GM21825 (cell line): ENCODE measurements at regions not wholly inside any gene's neighbourhood (a gene's known extent, or its start where the extent isn't known, plus 50 kb on each side); places are given as distances from the start of the nearest gene placed in this dataset.
"Not testable (repeated sequence)": the region's sequence is repeated elsewhere in the genome, so short reads cannot be mapped to it uniquely, and the experiment has no call there.

Experiments used
- ATAC-seq: cut with Tn5 transposase; IDR thresholded peaks from one replicate; pipeline ENCODE4 v1.9.1; 2021; ENCODE audit warnings: mild to moderate bottlenecking, moderate library complexity; ENCODE audit not compliant: unreplicated experiment

DNA sequence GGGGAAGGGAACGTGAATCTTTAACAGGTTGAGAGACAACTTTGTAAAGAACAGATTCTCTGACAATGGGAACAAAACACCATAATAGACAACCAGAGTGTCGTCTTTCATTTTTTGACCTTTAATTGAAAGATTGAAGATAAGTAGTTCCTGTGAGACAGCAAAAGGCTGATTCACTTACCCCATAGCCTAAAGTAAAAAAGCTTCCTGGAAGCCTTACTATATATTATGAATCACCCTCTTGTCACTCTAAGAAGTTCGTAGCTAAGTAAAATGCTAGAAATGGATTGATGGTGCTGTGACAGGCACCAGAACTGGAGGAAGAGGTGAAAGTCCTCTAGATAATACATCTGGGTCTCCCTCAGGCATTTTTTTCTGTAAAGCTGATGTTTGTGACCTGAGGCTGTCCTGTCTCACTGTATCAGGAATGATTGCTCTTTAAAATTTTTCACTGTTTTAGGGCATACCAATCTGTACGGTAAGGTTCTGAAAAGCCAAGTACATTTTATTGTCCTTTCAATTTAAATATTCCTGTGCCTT lies 824.6 kb upstream of the SEMA6D start:
- ATAC-seq: no peak

DNA sequence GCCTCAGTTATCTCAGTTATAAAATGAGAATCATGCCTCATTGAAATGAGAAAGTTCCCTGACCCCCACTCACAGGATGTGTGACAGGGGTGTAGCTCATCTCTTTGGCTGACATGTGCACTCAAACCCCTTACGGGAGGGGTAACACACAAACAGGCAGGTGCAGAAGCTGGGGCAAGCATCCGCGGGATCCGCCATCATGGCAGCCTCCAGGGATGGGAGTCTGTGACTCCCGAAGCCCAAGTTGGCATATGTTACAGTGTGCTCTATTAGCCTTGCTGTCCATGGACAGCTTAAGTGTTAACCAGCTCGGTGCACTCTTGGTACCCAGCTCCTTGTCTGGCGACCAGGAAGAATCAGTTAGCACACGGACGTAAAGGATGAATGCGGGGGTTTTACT lies 822.7 kb upstream of the SEMA6D start:
- ATAC-seq: no peak

DNA sequence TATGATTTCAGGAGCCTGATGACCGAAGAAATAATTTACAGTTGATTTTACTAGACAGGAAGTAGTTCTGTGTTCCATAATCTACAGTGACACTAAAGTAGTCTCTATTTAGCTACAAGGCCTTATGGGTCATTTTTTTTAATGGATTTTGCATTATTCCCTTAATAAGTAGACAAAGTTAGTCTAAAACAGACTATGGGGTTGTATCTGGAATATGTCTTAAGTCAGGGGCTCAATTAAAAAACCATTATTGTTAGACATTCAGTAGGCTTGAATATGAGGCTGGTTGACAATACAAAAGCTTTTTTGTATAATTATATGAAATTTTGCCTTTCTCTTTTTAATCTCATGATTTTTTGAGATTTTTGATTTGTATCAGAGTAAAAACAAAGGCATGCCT lies 820.0 kb upstream of the SEMA6D start:
- no peak for ATAC-seq

DNA sequence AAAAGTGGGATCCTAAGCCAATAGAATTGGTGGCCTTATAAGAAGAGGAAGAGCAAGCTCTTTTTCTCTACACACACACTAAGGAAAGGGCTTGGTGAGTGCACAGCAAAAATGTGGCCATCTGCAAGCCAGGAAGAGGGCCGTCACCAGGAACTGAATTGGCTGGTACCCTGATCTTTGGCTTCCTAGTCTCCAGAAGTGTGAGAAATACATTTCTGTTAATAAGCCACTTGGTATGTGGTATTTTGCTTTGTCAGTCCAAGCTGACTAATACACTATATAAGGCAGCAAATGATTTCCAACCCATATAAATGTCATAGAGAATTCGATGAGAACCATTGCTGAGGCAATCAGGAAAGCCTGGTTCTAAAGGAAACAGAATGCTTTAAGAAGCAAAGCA lies 816.3 kb upstream of the SEMA6D start:
- ATAC-seq: no peak

DNA sequence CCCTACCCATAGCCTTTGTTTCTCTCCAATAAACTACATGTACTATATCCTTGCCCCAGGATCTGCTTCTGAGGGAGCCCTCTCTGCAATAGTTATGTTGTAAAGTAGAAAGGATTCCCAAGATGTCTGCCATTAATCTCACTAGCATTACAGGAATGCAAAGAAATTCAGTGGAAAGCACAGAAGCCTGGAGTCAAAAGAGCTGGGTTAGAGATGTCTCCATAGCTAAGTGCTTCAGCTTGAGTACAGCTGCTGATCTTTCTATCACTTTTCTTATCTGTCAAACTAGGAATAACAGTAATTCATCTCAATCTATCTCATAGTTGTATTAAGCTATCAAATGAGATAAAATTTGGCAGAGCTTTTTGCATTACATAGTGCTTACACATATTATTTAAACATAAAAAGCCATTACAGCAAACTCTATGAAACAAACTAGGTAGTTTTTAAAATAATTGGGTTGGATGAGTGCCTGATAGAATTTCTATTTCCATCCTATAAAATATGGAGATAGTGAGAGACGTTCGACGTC lies 799.5 kb upstream of the SEMA6D start:
- ATAC-seq: no peak

DNA sequence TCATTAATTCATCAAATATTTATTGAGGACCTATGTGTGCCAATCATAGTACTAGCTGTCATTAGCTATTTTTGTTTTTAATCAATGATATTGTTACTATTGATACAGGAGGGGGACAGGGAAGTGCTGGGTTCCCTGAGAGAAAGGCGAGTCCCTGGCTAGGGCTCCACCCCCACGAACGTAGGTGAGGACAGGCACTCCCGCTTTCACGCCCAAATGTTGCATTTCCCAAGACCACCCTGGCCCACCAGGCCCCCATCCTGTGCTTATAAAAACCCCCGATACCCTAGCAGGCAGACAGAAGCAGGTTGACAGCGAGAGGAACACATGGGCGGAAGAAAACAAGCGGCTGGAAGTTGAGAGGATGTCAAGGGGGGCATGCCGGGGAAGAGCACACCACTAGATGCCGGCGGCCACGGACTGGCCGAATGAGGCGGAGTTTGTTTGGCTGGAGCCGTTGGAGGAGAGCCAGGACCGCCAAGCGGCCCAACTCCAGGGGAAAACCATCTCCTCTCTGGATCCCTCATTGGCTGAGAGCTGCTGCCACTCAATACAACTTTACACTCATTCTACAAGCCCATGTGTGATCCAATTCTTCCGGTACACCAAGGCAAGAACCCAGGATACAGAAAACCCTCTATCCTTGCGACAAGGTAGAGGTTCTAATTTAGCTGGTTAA lies 798.7 kb upstream of the SEMA6D start:
- ATAC-seq: no peak

DNA sequence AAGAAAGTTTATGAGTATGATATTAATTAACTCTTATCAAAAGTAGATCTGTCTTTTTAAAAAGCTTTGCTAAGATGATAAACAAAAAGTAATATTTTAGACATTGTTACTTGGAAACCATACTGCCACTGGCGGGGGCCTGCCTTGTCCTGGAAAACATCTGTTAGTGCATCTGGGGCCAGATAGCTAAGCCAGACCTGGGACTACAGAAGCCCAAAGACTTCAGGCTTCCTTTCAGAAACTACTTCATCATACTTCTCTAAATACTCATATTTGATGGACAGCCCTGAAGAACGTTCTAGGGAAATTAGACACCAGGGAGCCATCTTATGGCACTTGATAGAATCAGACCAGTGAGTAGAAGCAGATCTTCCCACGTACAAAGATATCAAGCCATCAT lies 795.4 kb upstream of the SEMA6D start:
- ATAC-seq: no peak

DNA sequence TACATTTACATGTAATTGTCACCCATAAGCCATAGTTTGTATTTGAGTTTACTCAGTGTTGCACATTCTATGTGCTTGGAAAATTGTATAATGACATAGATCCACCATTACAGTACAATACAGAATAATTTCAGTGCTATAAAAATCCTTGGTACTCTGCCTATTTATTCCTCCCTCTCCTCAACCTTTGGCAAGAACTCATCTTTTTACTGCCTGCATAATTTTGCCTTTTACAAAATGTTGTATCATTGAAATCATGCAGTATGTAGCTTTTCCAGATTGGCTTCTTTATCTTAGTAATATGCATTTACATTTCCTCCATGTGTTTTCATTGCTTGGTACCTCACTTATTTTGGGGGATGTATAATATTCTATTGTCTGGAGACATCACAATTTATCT lies 786.9 kb upstream of the SEMA6D start:
- ATAC-seq: no peak

DNA sequence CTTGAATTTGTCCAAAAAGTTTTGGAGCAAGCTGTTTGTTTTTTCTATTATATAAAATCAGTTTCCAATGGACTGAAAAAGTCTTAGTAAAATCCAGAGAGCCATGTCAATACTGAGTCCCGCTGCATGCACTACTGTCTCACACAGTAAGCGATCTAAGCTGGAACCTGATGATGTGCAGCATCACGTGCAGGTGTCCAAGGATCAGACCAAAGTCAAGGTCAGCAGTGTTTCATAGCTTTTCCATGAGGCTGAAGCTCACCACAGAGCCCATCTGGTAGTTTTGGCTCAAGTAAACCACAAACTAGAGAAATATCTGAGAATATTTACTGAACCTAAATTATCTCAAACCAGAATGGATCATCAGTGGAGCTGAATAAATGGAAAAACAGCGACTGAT lies 784.0 kb upstream of the SEMA6D start:
- ATAC-seq: no peak

DNA sequence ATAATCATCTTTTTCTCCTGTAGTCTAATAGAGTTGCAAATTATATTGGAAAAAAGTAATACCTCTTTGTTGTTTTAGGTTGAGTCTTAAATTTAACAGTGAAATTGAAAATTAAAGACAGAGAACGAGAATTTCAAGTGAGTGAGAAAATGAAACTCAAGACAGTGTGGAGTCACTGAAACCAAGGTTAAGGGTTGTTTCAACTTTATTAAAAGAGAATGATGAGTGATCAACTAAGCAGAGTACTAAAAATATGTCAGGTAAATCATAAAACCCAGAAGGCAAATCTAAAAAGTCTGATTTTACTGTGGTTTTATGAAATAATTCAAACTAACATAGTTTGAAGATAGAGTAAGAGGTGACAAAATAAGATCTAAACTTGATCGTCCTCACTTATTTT lies 782.5 kb upstream of the SEMA6D start:
- no peak for ATAC-seq

DNA sequence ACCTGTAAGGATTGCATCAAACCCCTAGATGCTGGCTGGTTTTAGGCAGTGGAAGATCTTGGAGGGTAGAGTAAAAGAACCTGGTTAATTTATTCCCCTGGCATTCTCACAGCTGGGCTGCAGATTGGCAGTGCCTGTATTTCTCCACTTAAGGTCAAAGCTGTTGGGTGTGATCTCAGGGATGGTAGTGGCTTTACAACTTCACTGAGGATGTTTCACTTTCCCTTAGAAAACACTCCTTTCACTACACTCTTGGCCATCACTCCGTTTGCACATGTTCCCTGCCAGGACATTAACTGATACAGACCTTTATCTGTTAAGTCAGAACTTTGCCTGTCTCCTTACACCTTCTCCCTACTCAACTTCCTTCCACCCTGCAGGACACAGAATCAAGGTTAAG lies 779.1 kb upstream of the SEMA6D start:
- no peak for ATAC-seq

DNA sequence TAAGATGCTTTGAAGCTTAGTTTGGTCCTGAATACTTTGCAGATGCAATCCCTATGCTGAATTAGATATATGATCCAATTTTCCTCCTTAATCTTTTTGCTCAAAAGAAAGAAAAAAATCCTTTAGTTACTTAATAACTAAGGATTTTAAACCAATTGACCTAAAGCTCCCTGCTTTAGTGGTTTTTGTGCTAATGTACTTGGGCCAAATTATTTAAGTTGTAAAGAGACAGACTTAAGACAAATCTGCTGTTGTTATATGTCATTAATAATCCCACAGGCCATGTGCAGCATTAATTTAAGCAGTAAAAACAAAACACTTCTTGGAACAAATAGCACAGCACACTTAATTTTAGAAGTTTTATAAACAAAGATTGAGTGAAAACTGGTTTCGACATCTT lies 776.1 kb upstream of the SEMA6D start:
- ATAC-seq: no peak

DNA sequence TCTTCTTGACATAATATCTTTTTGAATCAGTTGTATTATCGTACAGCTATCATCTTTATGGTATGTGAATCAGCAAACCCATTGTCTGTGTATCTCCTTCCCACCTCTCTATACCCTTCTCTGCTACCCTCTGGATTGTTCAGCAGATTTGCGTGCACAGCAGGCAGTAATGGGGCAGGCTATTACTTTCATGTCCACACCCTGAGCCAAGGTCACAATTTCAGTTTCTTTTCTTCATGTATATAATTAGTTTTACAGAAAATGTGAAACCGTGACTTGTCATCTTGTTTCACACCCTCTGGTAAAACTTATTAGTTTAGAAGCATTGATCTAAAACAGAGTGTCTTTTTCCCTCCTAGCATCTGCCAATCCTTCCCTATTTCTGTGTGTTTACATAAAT lies 770.4 kb upstream of the SEMA6D start:
- ATAC-seq: no peak

DNA sequence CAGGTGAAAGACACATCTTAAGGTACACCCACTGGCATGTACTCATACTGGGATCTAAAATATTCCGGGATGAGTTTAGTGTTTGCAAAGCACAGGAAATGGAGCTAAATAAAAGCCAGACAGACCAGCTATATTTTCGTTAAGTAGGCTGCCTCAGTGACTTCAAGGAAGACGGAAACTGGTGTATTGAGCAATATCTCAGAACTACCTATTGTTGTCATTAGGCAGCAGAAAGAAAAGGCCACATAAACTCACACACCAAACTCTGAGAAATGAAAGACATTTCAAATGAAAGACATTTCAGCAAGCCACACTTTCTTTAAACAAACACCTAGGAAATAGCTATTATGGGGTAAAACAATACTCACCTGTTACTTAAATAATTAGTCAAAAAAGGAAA lies 761.7 kb upstream of the SEMA6D start:
- ATAC-seq: no peak

DNA sequence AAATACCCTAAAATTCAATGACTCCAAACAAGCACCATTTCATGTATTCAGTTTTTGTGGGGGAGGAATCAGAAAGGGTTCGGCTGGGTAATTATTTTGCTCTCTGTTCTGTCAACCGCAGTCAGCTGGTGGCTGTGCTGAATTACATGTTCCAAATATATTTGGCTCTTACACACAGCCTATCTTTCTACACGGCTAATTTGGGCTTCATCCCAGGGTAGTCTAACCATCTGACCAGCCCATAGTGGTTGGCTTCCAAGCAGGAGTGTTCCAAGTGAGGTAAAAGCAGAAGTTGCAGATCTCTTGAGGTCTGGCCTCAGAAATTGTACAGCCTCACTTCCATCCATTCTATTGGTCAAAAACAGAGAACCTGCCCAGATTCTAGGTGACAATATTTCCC lies 760.8 kb upstream of the SEMA6D start:
- no peak for ATAC-seq

DNA sequence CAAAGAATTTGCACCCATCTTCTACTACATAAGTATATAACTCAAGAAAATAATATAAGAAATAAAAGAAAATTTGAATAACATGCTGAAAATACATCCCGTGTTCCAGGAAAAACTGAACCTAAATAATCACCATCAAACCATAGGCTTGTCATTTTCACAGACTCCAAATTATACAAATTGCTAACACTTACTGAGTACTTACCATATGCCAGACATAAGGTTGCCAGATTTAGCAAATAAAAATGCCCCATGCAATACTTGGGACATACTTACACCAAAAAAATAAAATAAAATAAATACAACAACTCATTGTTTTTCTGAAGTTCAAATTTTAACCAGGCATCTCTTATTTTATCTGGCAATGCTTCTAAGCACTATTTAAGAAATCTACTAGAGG lies 760.4 kb upstream of the SEMA6D start:
- no peak for ATAC-seq

DNA sequence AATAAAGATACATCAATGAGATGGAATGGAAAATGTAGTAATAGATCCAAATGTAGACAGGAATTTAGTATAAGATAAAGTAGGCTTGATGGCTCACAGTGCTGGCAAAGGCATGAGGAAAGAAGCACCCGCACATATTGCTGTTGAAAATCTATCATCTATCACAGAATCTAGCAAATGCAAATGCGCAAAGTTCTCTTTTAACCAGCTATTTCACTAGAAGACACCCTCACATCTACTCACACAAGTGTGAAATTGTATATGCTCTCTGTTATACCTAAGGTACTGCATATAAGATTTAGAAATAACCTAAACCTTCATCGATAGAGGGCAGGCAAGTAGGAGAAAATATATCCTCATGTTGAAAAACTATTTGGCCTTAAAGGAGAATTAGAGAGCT lies 756.7 kb upstream of the SEMA6D start:
- no peak for ATAC-seq

DNA sequence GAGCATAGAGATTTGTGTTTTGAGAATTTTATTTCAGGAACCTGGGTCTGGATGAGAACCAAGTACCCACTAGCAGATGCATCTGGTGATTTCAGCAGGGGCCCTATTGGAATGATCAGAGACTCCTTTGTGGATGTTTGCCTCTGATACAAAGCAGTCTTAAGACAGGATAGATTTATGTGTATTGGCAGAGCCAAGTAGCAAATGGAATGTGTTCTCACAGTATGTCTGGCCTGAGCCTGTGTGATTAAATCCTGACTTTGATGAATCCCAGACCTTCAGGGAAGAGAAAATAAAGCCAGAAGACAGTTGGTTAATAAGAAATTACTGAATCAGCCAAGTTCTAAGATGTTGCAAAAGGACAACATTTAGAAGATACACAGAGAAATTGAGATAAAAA lies 755.5 kb upstream of the SEMA6D start:
- no peak for ATAC-seq

DNA sequence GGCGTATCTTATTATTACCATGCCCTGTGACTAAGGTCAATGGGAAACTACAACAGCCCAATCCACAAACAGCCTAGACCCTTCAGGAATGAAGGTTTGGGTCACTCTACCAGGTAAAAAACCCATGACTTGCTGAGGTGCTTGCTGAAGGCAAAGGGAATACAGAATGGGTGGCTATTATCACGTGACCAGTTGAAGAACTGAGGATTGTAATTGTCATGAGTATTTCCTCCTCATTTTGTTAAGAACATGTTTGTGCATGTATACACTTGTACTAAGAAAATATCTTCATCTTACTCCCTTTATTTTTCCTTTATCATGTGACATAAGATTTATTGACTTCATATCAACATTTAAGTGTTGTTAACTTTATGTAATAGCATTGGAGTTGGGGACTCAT lies 729.2 kb upstream of the SEMA6D start:
- not testable (repeated sequence) for ATAC-seq

DNA sequence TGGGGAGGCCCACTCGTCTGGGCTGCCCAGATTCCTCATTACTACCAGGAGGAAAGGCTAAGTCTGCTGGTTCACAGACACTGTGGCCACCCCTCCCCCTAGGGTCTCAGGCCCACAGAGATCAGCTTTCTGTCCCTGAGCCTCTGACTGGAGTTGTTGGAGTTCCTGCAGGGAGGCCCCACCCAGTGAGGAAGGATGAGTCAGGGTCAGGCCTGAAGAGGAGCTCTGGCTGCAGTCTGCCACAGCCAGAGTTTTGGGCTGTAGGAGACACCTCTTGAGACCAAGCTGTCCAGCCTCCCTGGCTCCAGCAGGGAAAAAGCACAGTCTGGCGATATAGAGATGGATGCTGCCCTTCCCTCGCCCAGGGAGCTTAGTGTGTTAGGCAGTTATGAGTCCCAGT lies 720.9 kb upstream of the SEMA6D start:
- ATAC-seq: no peak

DNA sequence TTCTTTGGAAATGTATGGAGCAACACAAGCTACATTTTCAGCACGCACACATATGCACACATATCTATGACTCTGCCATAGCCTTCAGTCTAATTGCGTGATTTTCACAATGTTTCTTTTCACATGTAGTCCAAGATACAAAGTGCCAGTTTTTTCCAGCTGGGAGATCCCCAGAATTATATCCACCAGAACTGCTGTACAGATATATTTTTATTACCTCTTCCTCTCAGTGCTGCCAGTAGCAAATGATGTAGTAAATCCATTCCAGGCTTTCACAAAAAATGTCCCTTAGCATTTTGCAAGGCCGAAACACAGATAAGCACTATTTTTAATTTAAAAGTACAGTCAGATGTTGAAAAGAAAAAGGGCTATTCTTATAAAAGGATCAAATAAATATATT lies 719.8 kb upstream of the SEMA6D start:
- no peak for ATAC-seq

DNA sequence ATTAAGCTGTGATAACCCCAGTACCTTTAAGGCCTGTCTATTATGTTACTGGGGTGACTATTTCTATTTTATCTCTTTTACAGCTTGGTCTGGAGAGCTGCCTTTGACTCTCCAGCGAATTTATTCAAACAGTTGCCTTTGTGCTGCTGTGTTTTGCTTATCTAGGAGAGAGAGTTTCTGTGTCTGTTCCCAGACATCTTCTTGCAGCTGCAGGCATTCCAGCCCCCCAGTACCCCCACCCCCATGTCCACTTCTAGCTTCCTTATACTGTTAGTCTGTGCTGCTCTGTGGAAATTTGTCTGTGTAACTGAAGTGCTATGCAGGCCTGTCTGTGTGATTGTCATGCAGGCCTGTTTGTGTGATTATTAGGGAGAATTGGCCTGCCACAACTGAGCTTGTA lies 713.7 kb upstream of the SEMA6D start:
- ATAC-seq: no peak

DNA sequence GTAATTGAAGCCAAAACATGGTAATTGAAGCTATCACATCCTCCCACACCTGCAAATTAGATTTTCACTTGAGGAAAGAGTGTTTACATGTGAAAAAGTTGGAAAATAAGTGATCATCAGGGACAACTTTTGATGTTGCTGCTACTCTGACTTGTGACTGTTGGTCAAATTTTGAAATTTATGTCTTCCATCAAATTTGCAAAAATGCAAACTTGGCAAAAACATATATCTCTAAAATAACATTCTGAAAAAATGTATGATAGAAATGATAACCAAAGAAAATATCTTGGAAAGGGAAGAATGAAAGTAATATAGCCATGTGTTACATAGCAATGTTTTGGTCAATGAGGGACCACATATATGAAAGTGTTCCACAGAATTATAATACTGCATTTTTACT lies 703.9 kb upstream of the SEMA6D start:
- no peak for ATAC-seq
